Smooth muscle cell (in vitro differentiated cells): ENCODE measurements at regions not wholly inside any gene's neighbourhood (a gene's known extent, or its start where the extent isn't known, plus 50 kb on each side); places are given as distances from the start of the nearest gene placed in this dataset.

Experiments used
- DNase-seq: peaks from one replicate; lab custom pipeline; 2025; ENCODE audit not compliant: unreplicated experiment; lab: John Stamatoyannopoulos, UW
- H2AFZ ChIP-seq: fragments of 200-600 bp; sonication (generic); 2 replicates; pipeline ENCODE4 v1.6.0; 2016; ENCODE audit warnings: antibody characterized with exemption, low read depth, mild to moderate bottlenecking
- H3F3A ChIP-seq: fragments of 200-600 bp; sonication (generic); 2 replicates; pipeline ENCODE4 v1.6.0; 2017; ENCODE audit warnings: antibody characterized with exemption, low read depth
- H3K27ac ChIP-seq: fragments of 200-600 bp; sonication (generic); 2 replicates; pipeline ENCODE4 v1.5.1; 2016; ENCODE audit warnings: low read depth, mild to moderate bottlenecking
- H3K27me3 ChIP-seq: fragments of 200-600 bp; sonication (generic); 2 replicates; pipeline ENCODE4 v1.6.1; 2016; ENCODE audit warnings: low read depth, mild to moderate bottlenecking
- H3K36me3 ChIP-seq: fragments of 200-600 bp; sonication (generic); 2 replicates; pipeline ENCODE4 v1.5.1; 2016; ENCODE audit warnings: low read depth
- H3K4me1 ChIP-seq: fragments of 200-600 bp; sonication (generic); 2 replicates; pipeline ENCODE4 v1.5.1; 2016; ENCODE audit warnings: low read depth
- H3K4me2 ChIP-seq: fragments of 200-600 bp; sonication (generic); 2 replicates; pipeline ENCODE4 v1.6.0; 2016; ENCODE audit warnings: mild to moderate bottlenecking
- H3K4me3 ChIP-seq: fragments of 200-600 bp; sonication (generic); 2 replicates; pipeline ENCODE4 v1.5.1; 2016; ENCODE audit warnings: mild to moderate bottlenecking
- H3K79me2 ChIP-seq: fragments of 200-600 bp; sonication (generic); 2 replicates; pipeline ENCODE4 v1.6.0; 2016; ENCODE audit warnings: low read depth, mild to moderate bottlenecking
- H3K9ac ChIP-seq: fragments of 200-600 bp; sonication (generic); 2 replicates; pipeline ENCODE4 v1.6.0; 2016; ENCODE audit warnings: low read depth
- H3K9me3 ChIP-seq: fragments of 200-600 bp; sonication (generic); replicated peaks from 2 replicates; pipeline ENCODE4 v1.5.1; 2016; ENCODE audit warnings: low read depth
- H4K20me1 ChIP-seq: fragments of 200-600 bp; sonication (generic); 2 replicates; pipeline ENCODE4 v1.6.0; 2016; ENCODE audit warnings: low read depth
- CTCF ChIP-seq: fragments of 200-600 bp; sonication (generic); IDR thresholded peaks from 2 replicates; pipeline ENCODE4 v1.5.1; 2017; ENCODE audit warnings: borderline replicate concordance, mild to moderate bottlenecking, antibody characterized with exemption; ENCODE audit not compliant: insufficient read depth, poor library complexity, severe bottlenecking
- WGBS: methylation state at CpG from one replicate; pipeline ENCODE4 v1.1.7; 2016; ENCODE audit warnings: low lambda C conversion rate; 5-methylcytosine and 5-hydroxymethylcytosine counted together

- no peak for DNase-seq
- no peak overlapping the region for H3K9ac ChIP-seq
- TF ChIP-seq CTCF: no peak
- no peak overlapping the region for H3K4me3 ChIP-seq
- H3F3A ChIP-seq: no peaks in the 10 kb centered on the region
- WGBS: 90% methylated on average over 3 of the region's 3 CpGs
- H3K27me3 ChIP-seq: peaks cover 4% of the 10 kb centered on the region
- H3K9me3 ChIP-seq: no peaks in the 10 kb centered on the region
- no peaks in the 10 kb centered on the region for H4K20me1 ChIP-seq
- H2AFZ ChIP-seq: no peak overlapping the region
- H3K27ac ChIP-seq: no peak overlapping the region
- H3K4me2 ChIP-seq: no peak overlapping the region
- no peaks in the 10 kb centered on the region for H3K4me1 ChIP-seq
- H3K79me2 ChIP-seq: no peaks in the 10 kb centered on the region
- no peaks in the 10 kb centered on the region for H3K36me3 ChIP-seq
These were observed 267.1 kb downstream of the TSN start for GRCh38 chr2:122022531-122022930.

- no peaks in the 10 kb centered on the region for H3F3A ChIP-seq
- peaks cover 4% of the 10 kb centered on the region for H3K27me3 ChIP-seq
- 80% methylated on average over 7 of the region's 7 CpGs for WGBS
- no peaks in the 10 kb centered on the region for H3K4me1 ChIP-seq
- H2AFZ ChIP-seq: no peak overlapping the region
- no peaks in the 10 kb centered on the region for H4K20me1 ChIP-seq
- H3K4me2 ChIP-seq: no peak overlapping the region
- H3K9me3 ChIP-seq: no peaks in the 10 kb centered on the region
- no peak overlapping the region for H3K27ac ChIP-seq
- no peak for TF ChIP-seq CTCF
- no peaks in the 10 kb centered on the region for H3K36me3 ChIP-seq
- H3K4me3 ChIP-seq: no peak overlapping the region
- no peak for DNase-seq
- no peak overlapping the region for H3K9ac ChIP-seq
- H3K79me2 ChIP-seq: no peaks in the 10 kb centered on the region
These were observed 267.8 kb downstream of the TSN start for GRCh38 chr2:122023059-122023864.

- H3K79me2 ChIP-seq: no peaks in the 10 kb centered on the region
- H3K9ac ChIP-seq: no peak overlapping the region
- no peaks in the 10 kb centered on the region for H3K9me3 ChIP-seq
- no peaks in the 10 kb centered on the region for H3K27me3 ChIP-seq
- no peak overlapping the region for H3K27ac ChIP-seq
- no peaks in the 10 kb centered on the region for H3K4me1 ChIP-seq
- H3F3A ChIP-seq: no peaks in the 10 kb centered on the region
- H3K4me2 ChIP-seq: no peak overlapping the region
- H4K20me1 ChIP-seq: no peaks in the 10 kb centered on the region
- WGBS: 93% methylated on average over 9 of the region's 9 CpGs
- H2AFZ ChIP-seq: no peak overlapping the region
- TF ChIP-seq CTCF: no peak
- no peaks in the 10 kb centered on the region for H3K36me3 ChIP-seq
- DNase-seq: no peak
- H3K4me3 ChIP-seq: no peak overlapping the region
These were observed 272.2 kb downstream of the TSN start for GRCh38 chr2:122027510-122028217.
